ENCODE measurements at regions not wholly inside any gene's neighbourhood (a gene's known extent, or its start where the extent isn't known, plus 50 kb on each side); places are given as distances from the start of the nearest gene placed in this dataset.

DNA sequence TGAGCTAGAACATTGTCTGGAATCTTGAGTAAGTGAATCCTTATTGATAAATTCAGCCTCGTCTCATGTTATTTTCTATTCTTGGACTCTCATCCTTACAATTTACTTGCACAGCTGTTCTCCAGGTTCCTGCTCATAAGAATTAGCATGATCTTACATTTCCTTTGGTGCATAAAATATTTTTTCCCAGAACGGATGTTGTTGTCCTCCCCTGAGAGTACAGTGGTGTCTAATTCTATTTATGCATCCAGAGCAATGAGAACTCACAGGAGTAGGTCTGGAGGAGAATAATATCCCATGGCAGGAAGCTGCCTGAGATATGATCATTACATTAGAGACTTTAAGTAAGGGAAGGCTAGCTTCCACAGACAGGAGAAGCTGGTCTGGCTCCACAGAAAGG lies 178.4 kb upstream of the MAST4 start:
- TF ChIP-seq, protein P1, sequence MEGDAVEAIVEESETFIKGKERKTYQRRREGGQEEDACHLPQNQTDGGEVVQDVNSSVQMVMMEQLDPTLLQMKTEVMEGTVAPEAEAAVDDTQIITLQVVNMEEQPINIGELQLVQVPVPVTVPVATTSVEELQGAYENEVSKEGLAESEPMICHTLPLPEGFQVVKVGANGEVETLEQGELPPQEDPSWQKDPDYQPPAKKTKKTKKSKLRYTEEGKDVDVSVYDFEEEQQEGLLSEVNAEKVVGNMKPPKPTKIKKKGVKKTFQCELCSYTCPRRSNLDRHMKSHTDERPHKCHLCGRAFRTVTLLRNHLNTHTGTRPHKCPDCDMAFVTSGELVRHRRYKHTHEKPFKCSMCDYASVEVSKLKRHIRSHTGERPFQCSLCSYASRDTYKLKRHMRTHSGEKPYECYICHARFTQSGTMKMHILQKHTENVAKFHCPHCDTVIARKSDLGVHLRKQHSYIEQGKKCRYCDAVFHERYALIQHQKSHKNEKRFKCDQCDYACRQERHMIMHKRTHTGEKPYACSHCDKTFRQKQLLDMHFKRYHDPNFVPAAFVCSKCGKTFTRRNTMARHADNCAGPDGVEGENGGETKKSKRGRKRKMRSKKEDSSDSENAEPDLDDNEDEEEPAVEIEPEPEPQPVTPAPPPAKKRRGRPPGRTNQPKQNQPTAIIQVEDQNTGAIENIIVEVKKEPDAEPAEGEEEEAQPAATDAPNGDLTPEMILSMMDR (IDR thresholded peaks at IDR 0.05; ENCODE audit: low read depth, low read length, poor library complexity, severe bottlenecking): no peak
- TF ChIP-seq EZH2phosphoT487 (IDR thresholded peaks at IDR 0.05; ENCODE audit: borderline replicate concordance, low read length): no peak

Data from DOHH2 (cell line).